Karpas-422 (cell line): ENCODE measurements at regions not wholly inside any gene's neighbourhood (a gene's known extent, or its start where the extent isn't known, plus 50 kb on each side); places are given as distances from the start of the nearest gene placed in this dataset.
A peak's percentile ranks its signal among the peaks of the same experiment; 100 is the strongest.
"Not testable (repeated sequence)": the region's sequence is repeated elsewhere in the genome, so short reads cannot be mapped to it uniquely, and the experiment has no call there.

Experiments used
- DNase-seq: peaks from one replicate; pipeline ENCODE4 v3.0.0-alpha.2; 2015
- H2AFZ ChIP-seq: fragments of 200-600 bp; sonication (generic); 2 replicates; pipeline ENCODE4 v1.6.1; 2014; ENCODE audit warnings: antibody characterized with exemption, low read length, mixed read lengths
- H3K27ac ChIP-seq: fragments of 200-600 bp; sonication (generic); 2 replicates; pipeline ENCODE4 v1.5.1; 2014; ENCODE audit warnings: mild to moderate bottlenecking, low read length, moderate library complexity
- H3K27me3 ChIP-seq: fragments of 200-600 bp; sonication (generic); 2 replicates; pipeline ENCODE4 v1.6.1; 2014; ENCODE audit warnings: low read length, mixed read lengths
- H3K36me3 ChIP-seq: fragments of 200-600 bp; sonication (generic); 2 replicates; pipeline ENCODE4 v1.6.1; 2014; ENCODE audit warnings: low read length, mixed read lengths; ENCODE audit not compliant: insufficient read depth
- H3K4me1 ChIP-seq: fragments of 200-600 bp; sonication (generic); 2 replicates; pipeline ENCODE4 v1.6.1; 2014; ENCODE audit warnings: mild to moderate bottlenecking, low read length, mixed read lengths
- H3K4me2 ChIP-seq: fragments of 200-600 bp; sonication (generic); 2 replicates; pipeline ENCODE4 v1.6.1; 2014; ENCODE audit warnings: low read length, low read depth, mild to moderate bottlenecking; ENCODE audit not compliant: poor library complexity, severe bottlenecking
- H3K4me3 ChIP-seq: fragments of 200-600 bp; sonication (generic); 2 replicates; pipeline ENCODE4 v1.5.1; 2014; ENCODE audit warnings: mild to moderate bottlenecking, antibody characterized with exemption, low read length, mixed read lengths
- H3K79me2 ChIP-seq: fragments of 200-600 bp; sonication (generic); 2 replicates; pipeline ENCODE4 v1.6.1; 2014; ENCODE audit warnings: mild to moderate bottlenecking, low read length, mixed read lengths
- H3K9ac ChIP-seq: fragments of 200-600 bp; sonication (generic); 2 replicates; pipeline ENCODE4 v1.6.0; 2014; ENCODE audit warnings: low read length
- H3K9me2 ChIP-seq: fragments of 200-600 bp; sonication (generic), shearing (Covaris generic); replicated peaks from 2 replicates; pipeline ENCODE4 v1.6.0; 2014; ENCODE audit warnings: mild to moderate bottlenecking, low read length, moderate library complexity; ENCODE audit not compliant: insufficient read depth
- H3K9me3 ChIP-seq: fragments of 300-700, 200-600 bp; sonication (generic); 2 replicates; pipeline ENCODE4 v1.6.1; 2014; ENCODE audit warnings: low read length, mixed read lengths
- H4K20me1 ChIP-seq: fragments of 200-600 bp; sonication (generic); 2 replicates; pipeline ENCODE4 v1.6.1; 2014; ENCODE audit warnings: mild to moderate bottlenecking, antibody characterized with exemption, low read length, low read depth; ENCODE audit not compliant: insufficient read depth

DNA sequence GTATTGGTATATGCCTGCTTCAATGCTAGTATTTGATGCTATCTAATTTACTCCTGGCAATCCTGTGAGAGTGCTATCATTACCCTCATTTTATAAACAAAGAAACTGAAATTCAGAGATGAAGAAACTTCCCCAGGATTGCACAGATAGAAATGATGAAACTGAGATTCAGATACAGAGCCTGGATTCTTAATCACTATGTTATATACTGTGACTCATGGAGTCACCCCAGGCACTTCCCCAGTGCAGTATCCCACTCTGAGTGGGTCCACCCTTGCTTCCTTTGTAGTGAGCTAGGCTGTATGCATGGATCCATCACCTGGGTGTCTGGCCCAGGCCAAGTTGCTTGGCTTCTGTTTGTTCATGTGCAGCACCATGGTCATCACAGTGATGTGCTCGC is 133.9 kb downstream of the TRIM43 start:
- not testable (repeated sequence) for H3K4me3 ChIP-seq, H3K9ac ChIP-seq, H3K27ac ChIP-seq, DNase-seq, H3K4me2 ChIP-seq, H4K20me1 ChIP-seq, H3K9me3 ChIP-seq, H2AFZ ChIP-seq, H3K9me2 ChIP-seq, H3K27me3 ChIP-seq, H3K79me2 ChIP-seq, H3K36me3 ChIP-seq, H3K4me1 ChIP-seq

- H3K9me2 ChIP-seq, H3K27ac ChIP-seq, H3K9me3 ChIP-seq, H3K36me3 ChIP-seq, H3K27me3 ChIP-seq, H3K4me3 ChIP-seq, H3K4me2 ChIP-seq, H3K9ac ChIP-seq, DNase-seq, H4K20me1 ChIP-seq, H3K79me2 ChIP-seq, H3K4me1 ChIP-seq, H2AFZ ChIP-seq: not testable (repeated sequence)
These were observed 135.6 kb downstream of the TRIM43 start for GRCh38 chr2:95727420-95727819.

DNA sequence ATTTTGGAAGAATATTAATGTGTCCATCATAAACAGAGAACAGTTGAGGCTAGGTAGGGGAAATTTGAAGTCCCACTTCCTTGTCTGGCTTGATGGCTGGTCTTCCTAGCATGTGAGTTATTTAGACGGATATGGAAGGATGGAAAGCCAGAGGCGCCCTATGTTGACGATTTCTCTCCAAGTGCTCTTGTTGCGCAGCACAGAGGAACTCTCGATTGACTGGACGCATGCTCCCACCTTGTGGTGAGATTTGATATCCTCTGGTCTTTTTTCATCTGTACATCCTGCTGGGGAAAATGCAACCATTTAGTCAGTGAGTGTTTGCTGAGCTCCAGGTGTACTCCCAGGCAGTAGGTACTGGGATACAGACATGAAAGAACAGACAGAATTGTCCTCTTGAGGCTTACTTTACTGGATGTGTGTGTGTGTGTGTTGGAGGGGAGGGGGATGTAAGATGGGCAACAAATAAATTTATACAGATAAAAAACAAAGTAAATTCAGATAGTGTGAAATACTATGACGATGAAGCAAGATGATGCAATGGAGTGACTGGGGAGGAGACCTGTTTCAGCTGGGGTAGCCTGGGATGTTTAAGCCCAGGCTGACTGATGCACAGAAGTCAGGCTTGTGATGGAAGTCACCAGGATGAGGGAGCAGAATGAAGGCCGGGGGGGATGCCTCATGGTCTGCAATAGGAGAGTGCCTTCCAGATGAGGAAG is 137.2 kb downstream of the TRIM43 start:
- Histone ChIP-seq H3K27me3 (no peaks in the 10 kb centered on the region), H4K20me1 (no peaks in the 10 kb centered on the region), H3K9ac (no peak overlapping the region), H3K27ac (no peak overlapping the region), H3K9me3 (no peaks in the 10 kb centered on the region), H3K9me2 (no peaks in the 10 kb centered on the region), H3K79me2 (no peaks in the 10 kb centered on the region), H3K4me2 (no peak overlapping the region), H3K4me3 (no peak overlapping the region), H3K4me1 (no peaks in the 10 kb centered on the region), H2AFZ (no peak overlapping the region), H3K36me3 (no peaks in the 10 kb centered on the region)
- peak; percentile 81 for DNase-seq

DNA sequence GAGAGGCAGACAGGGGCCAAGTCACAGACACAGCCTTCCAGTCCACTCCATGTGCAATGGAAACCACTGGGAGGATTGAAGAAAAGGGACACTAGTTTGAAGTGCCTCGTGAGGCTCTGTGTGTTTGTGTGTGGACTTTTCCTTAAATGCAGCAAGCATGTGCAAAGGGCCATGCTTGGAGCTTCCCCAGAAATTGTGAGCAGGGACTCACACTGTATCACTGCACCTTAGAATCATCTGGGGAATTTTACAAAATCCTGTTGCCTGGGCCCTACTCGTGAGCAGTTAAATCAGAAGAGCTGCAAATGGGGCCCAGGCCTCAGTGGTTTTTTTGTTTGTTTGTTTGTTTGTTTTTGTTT is 137.8 kb downstream of the TRIM43 start:
- Histone ChIP-seq H3K36me3 (no peaks in the 10 kb centered on the region), H3K27me3 (no peaks in the 10 kb centered on the region), H3K9ac (no peak overlapping the region), H3K4me2 (no peak overlapping the region), H3K4me3 (no peak overlapping the region), H3K9me3 (no peaks in the 10 kb centered on the region), H3K4me1 (no peaks in the 10 kb centered on the region), H3K27ac (no peak overlapping the region), H4K20me1 (no peaks in the 10 kb centered on the region), H3K79me2 (no peaks in the 10 kb centered on the region), H2AFZ (no peak overlapping the region), H3K9me2 (no peaks in the 10 kb centered on the region)
- DNase-seq, result no peak

DNA sequence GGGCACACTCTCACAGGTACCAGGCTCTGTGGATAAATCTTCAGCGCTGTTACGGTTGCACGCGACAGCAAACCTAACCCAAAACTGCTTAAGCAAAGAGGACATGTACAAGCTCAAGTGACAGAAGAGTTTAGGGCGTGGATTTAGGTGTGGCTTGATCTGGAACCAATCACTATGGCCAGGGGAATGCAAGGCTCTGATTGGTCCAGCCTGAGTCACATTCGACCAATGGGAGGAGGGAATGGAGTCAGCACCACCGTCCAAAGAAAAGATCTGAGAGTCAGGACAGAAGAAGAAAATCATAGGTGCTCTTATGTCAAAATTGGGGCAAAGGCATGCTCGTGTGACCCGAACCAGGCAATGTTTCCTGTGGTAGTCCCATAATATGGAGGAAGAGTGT is 139.0 kb downstream of the TRIM43 start:
- DNase-seq, result peak; percentile 84
- Histone ChIP-seq H3K36me3 (no peaks in the 10 kb centered on the region), H3K27me3 (no peaks in the 10 kb centered on the region), H4K20me1 (no peaks in the 10 kb centered on the region), H3K27ac (no peak overlapping the region), H3K79me2 (no peaks in the 10 kb centered on the region), H3K4me3 (no peak overlapping the region), H3K9me2 (no peaks in the 10 kb centered on the region), H2AFZ (no peak overlapping the region), H3K4me2 (no peak overlapping the region), H3K4me1 (no peaks in the 10 kb centered on the region), H3K9ac (no peak overlapping the region), H3K9me3 (no peaks in the 10 kb centered on the region)

GRCh38 chr2:95734976-95735890 is 143.4 kb downstream of the TRIM43 start:
- H3K79me2 ChIP-seq, result no peaks in the 10 kb centered on the region
- H3K9ac ChIP-seq, result no peak overlapping the region
- H4K20me1 ChIP-seq, result no peaks in the 10 kb centered on the region
- no peak for DNase-seq
- no peak overlapping the region for H2AFZ ChIP-seq
- H3K4me3 ChIP-seq, result no peak overlapping the region
- no peak overlapping the region for H3K27ac ChIP-seq
- H3K4me2 ChIP-seq, result no peak overlapping the region
- H3K27me3 ChIP-seq, result no peaks in the 10 kb centered on the region
- H3K9me2 ChIP-seq, result no peaks in the 10 kb centered on the region
- no peaks in the 10 kb centered on the region for H3K36me3 ChIP-seq
- no peaks in the 10 kb centered on the region for H3K9me3 ChIP-seq
- no peaks in the 10 kb centered on the region for H3K4me1 ChIP-seq

DNA sequence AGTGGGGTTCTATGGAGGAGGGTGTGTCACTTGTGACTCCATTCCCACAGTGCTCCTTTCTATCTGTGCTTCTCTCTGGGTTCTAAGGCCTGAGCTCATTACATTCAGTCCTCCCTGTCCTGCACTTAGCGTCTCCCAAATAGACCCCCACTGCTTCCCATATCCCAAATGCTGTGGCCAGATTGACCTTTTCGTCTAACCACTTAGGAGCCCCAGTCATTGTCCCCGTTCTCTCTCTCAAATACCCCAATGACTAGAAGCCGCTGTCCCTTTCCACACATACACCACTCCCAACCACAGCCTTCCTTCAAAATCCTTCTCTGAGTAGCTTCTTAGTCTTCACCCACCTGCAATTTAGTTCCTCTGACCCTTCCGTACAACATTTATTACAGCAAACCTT is 146.5 kb downstream of the TRIM43 start:
- H3K9me2 ChIP-seq, result no peaks in the 10 kb centered on the region
- H3K27me3 ChIP-seq, result no peaks in the 10 kb centered on the region
- no peak overlapping the region for H3K9ac ChIP-seq
- H3K4me1 ChIP-seq, result no peaks in the 10 kb centered on the region
- DNase-seq, result no peak
- no peak overlapping the region for H2AFZ ChIP-seq
- no peaks in the 10 kb centered on the region for H3K79me2 ChIP-seq
- H3K4me3 ChIP-seq, result no peak overlapping the region
- H3K4me2 ChIP-seq, result no peak overlapping the region
- no peaks in the 10 kb centered on the region for H4K20me1 ChIP-seq
- H3K9me3 ChIP-seq, result no peaks in the 10 kb centered on the region
- H3K36me3 ChIP-seq, result no peaks in the 10 kb centered on the region
- H3K27ac ChIP-seq, result no peak overlapping the region

DNA sequence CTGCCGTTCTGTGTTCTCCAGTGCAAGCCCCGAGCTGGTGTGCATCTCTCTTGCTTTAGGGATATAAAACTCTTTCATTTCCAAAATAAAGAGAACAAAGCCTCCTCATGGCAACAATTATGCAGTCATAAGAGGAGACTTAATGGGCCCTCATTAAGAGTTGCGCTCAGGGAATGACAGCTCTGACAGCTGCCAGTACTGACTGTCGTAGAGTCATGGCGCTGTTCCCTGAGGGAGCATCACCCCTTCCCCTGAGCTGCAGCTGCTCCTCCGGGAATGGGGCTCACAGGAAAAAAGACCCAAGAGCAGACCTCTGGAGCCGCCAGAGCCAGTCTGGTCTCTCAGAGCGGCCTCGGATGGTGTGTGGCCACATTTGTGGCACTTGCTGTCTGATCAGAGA is 160.3 kb downstream of the TRIM43 start:
- not testable (repeated sequence) for H3K27ac ChIP-seq, H2AFZ ChIP-seq, H3K9me2 ChIP-seq, H3K4me3 ChIP-seq, H3K9ac ChIP-seq, H4K20me1 ChIP-seq, H3K4me2 ChIP-seq, H3K9me3 ChIP-seq, H3K79me2 ChIP-seq, H3K36me3 ChIP-seq, DNase-seq, H3K27me3 ChIP-seq, H3K4me1 ChIP-seq
